Keratinocyte (primary cell): ENCODE measurements at regions not wholly inside any gene's neighbourhood (a gene's known extent, or its start where the extent isn't known, plus 50 kb on each side); places are given as distances from the start of the nearest gene placed in this dataset.

Experiments used
- DNase-seq: peaks from one replicate; pipeline ENCODE4 v3.0.0-alpha.2; 2011; ENCODE audit warnings: low read depth, missing footprints, low spot score
- FAIRE-seq: peaks from 2 replicates; lab custom pipeline; 2011; peaks lifted over from hg19 to GRCh38; lab: Jason Lieb, UNC
- H2AFZ ChIP-seq: 2 replicates; pipeline ENCODE4 v1.6.0; 2012; ENCODE audit warnings: low read length, control low read depth, inconsistent platforms; ENCODE audit not compliant: control insufficient read depth
- H3K27ac ChIP-seq: 2 replicates; pipeline ENCODE4 v1.5.1; 2011; ENCODE audit warnings: low read length; ENCODE audit not compliant: control insufficient read depth, insufficient read depth
- H3K27me3 ChIP-seq: 3 replicates; pipeline ENCODE4 v1.6.0; 2011; ENCODE audit warnings: low read length; ENCODE audit not compliant: control insufficient read depth, insufficient read depth; ENCODE audit errors: extremely low read depth
- H3K36me3 ChIP-seq, 2 experiments: 2 replicates in 1 of 2; 3 replicates in 1 of 2; pipeline ENCODE4 v1.5.1; 2011; ENCODE audit warnings: low read length in 2 of 2, mild to moderate bottlenecking in 1 of 2; ENCODE audit not compliant: control insufficient read depth in 2 of 2, insufficient read depth in 2 of 2; ENCODE audit errors: extremely low read depth in 1 of 2
- H3K4me1 ChIP-seq: 3 replicates; pipeline ENCODE4 v1.5.1; 2011; ENCODE audit warnings: low read length; ENCODE audit not compliant: control insufficient read depth, insufficient read depth; ENCODE audit errors: extremely low read depth
- H3K4me2 ChIP-seq: 3 replicates; pipeline ENCODE4 v1.6.0; 2011; ENCODE audit warnings: low read depth, low read length; ENCODE audit not compliant: control insufficient read depth, insufficient read depth; ENCODE audit errors: extremely low read depth
- H3K4me3 ChIP-seq, 3 experiments: fragments of 200-600 bp in 1 of 3; sonication (generic) in 1 of 3; 2 replicates in 2 of 3; 3 replicates in 1 of 3; pipeline ENCODE4 v1.5.1; 2011 to 2016; ENCODE audit warnings: low read length in 3 of 3, mild to moderate bottlenecking in 3 of 3, control low read depth in 2 of 3, inconsistent platforms in 1 of 3, low read depth in 1 of 3, mixed read lengths in 1 of 3, mixed run types in 1 of 3, moderate library complexity in 1 of 3; ENCODE audit not compliant: control insufficient read depth in 2 of 3, insufficient read depth in 2 of 3; ENCODE audit errors: extremely low read depth in 1 of 3
- H3K79me2 ChIP-seq: 2 replicates; pipeline ENCODE4 v1.6.0; 2012; ENCODE audit warnings: low read length; ENCODE audit not compliant: control insufficient read depth, insufficient read depth
- H3K9ac ChIP-seq: 3 replicates; pipeline ENCODE4 v1.6.0; 2011; ENCODE audit warnings: low read length; ENCODE audit not compliant: control insufficient read depth, insufficient read depth; ENCODE audit errors: extremely low read depth
- H3K9me1 ChIP-seq: 3 replicates; pipeline ENCODE4 v1.6.0; 2011; ENCODE audit warnings: low read length; ENCODE audit not compliant: control insufficient read depth, insufficient read depth; ENCODE audit errors: extremely low read depth
- H3K9me3 ChIP-seq: 2 replicates; pipeline ENCODE4 v1.5.1; 2012; ENCODE audit warnings: low read depth, low read length; ENCODE audit not compliant: control insufficient read depth
- H4K20me1 ChIP-seq: 3 replicates; pipeline ENCODE4 v1.6.0; 2011; ENCODE audit warnings: low read length; ENCODE audit not compliant: control insufficient read depth, insufficient read depth; ENCODE audit errors: extremely low read depth
- CTCF ChIP-seq, 3 experiments: IDR thresholded peaks in 1 of 3; conservative IDR thresholded peaks in 1 of 3; optimal IDR thresholded peaks in 1 of 3; 2 replicates in 2 of 3; 3 replicates in 1 of 3; pipeline versions ENCODE3 to v1.5.1; 2011; ENCODE audit warnings: low read length in 3 of 3, mild to moderate bottlenecking in 3 of 3, moderate library complexity in 2 of 3, control low read depth in 1 of 3, inconsistent platforms in 1 of 3; ENCODE audit not compliant: insufficient read depth in 2 of 3; ENCODE audit errors: extremely low read depth in 1 of 3
- EZH2 ChIP-seq: IDR thresholded peaks from one replicate; pipeline ENCODE4 v1.6.1; 2012; ENCODE audit warnings: inconsistent platforms, mild to moderate bottlenecking, low read length, moderate library complexity
- dilution Hi-C: fragments of 300-500 bp; cut with MboI; formaldehyde crosslinking; loops from one replicate; pipeline ENCODE4 v1.7.0; 2020; ENCODE audit warnings: low sequenced_read_pairs; ENCODE audit not compliant: extremely low pct_ligation_motif_present

GRCh38 chr15:92332125-92332899, 61.4 kb upstream of the ST8SIA2 start:
- Histone ChIP-seq H3K9me3 (no peaks in the 10 kb centered on the region), H3K4me3 (no peak overlapping the region), H2AFZ (no peak overlapping the region), H3K27me3 (no peaks in the 10 kb centered on the region), H3K9me1 (no peaks in the 10 kb centered on the region), H3K27ac (no peak overlapping the region), H3K79me2 (no peaks in the 10 kb centered on the region), H3K4me2 (no peak overlapping the region), H3K4me1 (no peaks in the 10 kb centered on the region), H4K20me1 (no peaks in the 10 kb centered on the region), H3K36me3 (no peaks in the 10 kb centered on the region), H3K9ac (no peak overlapping the region)
- FAIRE-seq (no peak), DNase-seq (no peak)
- TF ChIP-seq CTCF (optimal IDR thresholded peaks at IDR 0.05 in 1 of 3, IDR thresholded peaks at IDR 0.05 in 1 of 3, conservative IDR thresholded peaks at IDR 0.05 in 1 of 3; ENCODE audit: extremely low read depth in 1 of 3, insufficient read depth in 2 of 3, low read length in 3 of 3) (no peak), EZH2 (no peak)
- dilution Hi-C loops, result no loop called here

- dilution Hi-C loops, result no loop called here
Measured at GRCh38 chr15:92333709-92334108, 60.0 kb upstream of the ST8SIA2 start.

More at GRCh38 chr15:92333709-92334108, 60.0 kb upstream of the ST8SIA2 start:
- no peaks in the 10 kb centered on the region for H3K79me2 ChIP-seq
- FAIRE-seq (no peak), DNase-seq (no peak)
- H3K36me3 ChIP-seq, result no peaks in the 10 kb centered on the region
- H3K9me3 ChIP-seq, result no peaks in the 10 kb centered on the region
- H3K4me3 ChIP-seq, result no peak overlapping the region
- no peaks in the 10 kb centered on the region for H4K20me1 ChIP-seq
- H3K4me2 ChIP-seq, result no peak overlapping the region
- TF ChIP-seq EZH2 (no peak), CTCF (optimal IDR thresholded peaks at IDR 0.05 in 1 of 3, IDR thresholded peaks at IDR 0.05 in 1 of 3, conservative IDR thresholded peaks at IDR 0.05 in 1 of 3; ENCODE audit: extremely low read depth in 1 of 3, insufficient read depth in 2 of 3, low read length in 3 of 3) (peak in 1 of 3 experiments; percentile 25)
- H3K4me1 ChIP-seq, result no peaks in the 10 kb centered on the region
- H3K27me3 ChIP-seq, result no peaks in the 10 kb centered on the region
- no peaks in the 10 kb centered on the region for H3K9me1 ChIP-seq
- H3K27ac ChIP-seq, result no peak overlapping the region
- no peak overlapping the region for H2AFZ ChIP-seq
- no peak overlapping the region for H3K9ac ChIP-seq
